Right lobe of liver (tissue), 4 donors: ENCODE measurements at regions not wholly inside any gene's neighbourhood (a gene's known extent, or its start where the extent isn't known, plus 50 kb on each side); places are given as distances from the start of the nearest gene placed in this dataset.

ENCODE experiments used
- CTCF ChIP-seq, 4 donors: fragments of 200-600 bp in 3 of 4; fragments of 450-650 bp in 1 of 4; IDR thresholded peaks; one replicate each; pipeline versions ENCODE4 v1.5.1 to v1.8.0; 2016 to 2022; ENCODE audit warnings: antibody characterized with exemption in 4 of 4, mild to moderate bottlenecking in 2 of 4
- POLR2A ChIP-seq: fragments of 450-650 bp; IDR thresholded peaks from one replicate; pipeline ENCODE4 v1.6.1; 2017; ENCODE audit warnings: antibody characterized with exemption, mild to moderate bottlenecking
- donor health status: DM: no; HTN: no; CAD: no.
- donor health status: DM: no; HTN: no; CAD: no.
- donor health status: DM: no; HTN: yes; CAD: no.

GRCh38 chr1:105359457-105359856 lies 1609.8 kb downstream of the AMY1C start:
- no peak for TF ChIP-seq CTCF (IDR thresholded peaks at IDR 0.05)
- TF ChIP-seq POLR2A, result no peak
